Loucy (cell line): ENCODE measurements at regions not wholly inside any gene's neighbourhood (a gene's known extent, or its start where the extent isn't known, plus 50 kb on each side); places are given as distances from the start of the nearest gene placed in this dataset.

Experiments used
- CTCF ChIP-seq: fragments of 200-600 bp; sonication (generic); conservative IDR thresholded peaks from 2 replicates; pipeline ENCODE4 v1.5.1; 2014; ENCODE audit warnings: mild to moderate bottlenecking, antibody characterized with exemption, low read length
- EZH2phosphoT487 ChIP-seq: fragments of 200-600 bp; IDR thresholded peaks from 2 replicates; pipeline ENCODE4 v1.6.1; 2018; ENCODE audit warnings: antibody characterized with exemption, mild to moderate bottlenecking, moderate library complexity, borderline replicate concordance

GRCh38 chr2:62569907-62570841, 64.2 kb upstream of the TMEM17 start:
- no peak for TF ChIP-seq CTCF
- TF ChIP-seq EZH2phosphoT487, result no peak
